ENCODE measurements at regions not wholly inside any gene's neighbourhood (a gene's known extent, or its start where the extent isn't known, plus 50 kb on each side); places are given as distances from the start of the nearest gene placed in this dataset.

DNA sequence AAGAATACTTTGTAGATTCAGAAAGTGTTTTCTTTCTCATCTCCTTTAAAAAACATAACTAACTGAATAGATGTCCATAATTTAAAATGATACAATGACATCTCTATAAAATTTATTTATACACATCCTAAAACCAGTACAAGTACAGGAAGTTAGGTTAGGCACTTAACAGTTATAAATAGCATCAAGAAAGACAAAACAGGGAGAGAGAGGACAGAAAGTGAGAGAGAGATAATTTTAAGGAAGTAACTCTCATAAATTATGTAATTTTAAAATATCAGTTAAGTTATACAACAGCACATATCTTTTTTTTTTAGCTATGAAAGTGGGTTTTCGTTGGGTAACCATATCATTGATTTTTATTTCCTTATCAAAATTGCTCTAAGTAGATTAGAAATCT, 1068.6 kb downstream of the TAF11L14 start:
- no peak for TF ChIP-seq EZH2 (IDR thresholded peaks at IDR 0.05; ENCODE audit: low read length)
- no peak for TF ChIP-seq CTCF (optimal IDR thresholded peaks at IDR 0.05 in 1 of 3, IDR thresholded peaks at IDR 0.05 in 1 of 3, conservative IDR thresholded peaks at IDR 0.05 in 1 of 3; ENCODE audit: extremely low read depth in 1 of 3, insufficient read depth in 2 of 3, low read length in 3 of 3)
